HT-29 (cell line): ENCODE measurements at regions not wholly inside any gene's neighbourhood (a gene's known extent, or its start where the extent isn't known, plus 50 kb on each side); places are given as distances from the start of the nearest gene placed in this dataset.
"Not testable (repeated sequence)": the region's sequence is repeated elsewhere in the genome, so short reads cannot be mapped to it uniquely, and the experiment has no call there.

ENCODE experiments used
- DNase-seq: peaks from one replicate; pipeline ENCODE4 v3.0.0-alpha.2; 2015; ENCODE audit warnings: low spot score

DNA sequence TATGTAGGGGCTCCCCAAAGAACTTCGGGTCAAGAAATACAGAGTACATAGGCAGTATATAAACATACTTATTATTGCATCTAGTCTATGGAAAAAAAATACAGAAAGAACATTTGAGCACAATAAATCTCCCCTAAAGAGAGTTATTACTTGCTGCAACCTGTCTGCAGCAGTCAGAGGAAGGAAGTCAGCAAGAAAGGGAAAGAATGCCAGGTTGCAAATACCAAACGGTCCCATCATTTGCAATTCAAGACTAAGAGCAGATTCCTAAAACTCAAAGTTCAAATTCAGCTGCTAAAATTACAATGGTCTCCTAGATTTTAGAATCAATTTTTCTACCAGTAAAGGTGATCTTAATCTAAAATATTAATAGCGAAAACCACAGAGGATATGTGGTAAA lies 236.2 kb upstream of the NUDT6 start:
- no peak for DNase-seq

GRCh38 chr4:123159479-123159878 lies 237.1 kb upstream of the NUDT6 start:
- no peak for DNase-seq

GRCh38 chr4:123162859-123163258 lies 233.7 kb upstream of the SPRY1 start:
- DNase-seq, result no peak

DNA sequence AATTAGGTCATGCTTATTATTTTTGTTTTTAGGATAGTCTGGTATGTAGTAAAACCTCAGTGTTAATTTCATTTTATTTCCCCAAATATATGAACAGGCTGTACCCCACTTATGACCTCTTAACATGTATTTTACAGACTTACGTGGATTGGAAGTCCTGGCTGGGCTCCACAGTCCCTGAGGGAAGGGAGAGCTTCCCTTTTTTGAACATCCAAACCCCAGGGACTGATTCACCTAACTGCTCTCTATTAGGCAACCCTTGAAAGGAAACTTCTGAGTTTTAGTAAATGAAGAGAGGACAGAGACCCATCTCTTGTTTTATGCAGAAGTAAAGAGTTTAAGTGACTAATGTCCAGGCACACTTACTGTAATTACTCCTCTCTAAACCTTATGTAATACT lies 233.1 kb upstream of the SPRY1 start:
- DNase-seq, result no peak

DNA sequence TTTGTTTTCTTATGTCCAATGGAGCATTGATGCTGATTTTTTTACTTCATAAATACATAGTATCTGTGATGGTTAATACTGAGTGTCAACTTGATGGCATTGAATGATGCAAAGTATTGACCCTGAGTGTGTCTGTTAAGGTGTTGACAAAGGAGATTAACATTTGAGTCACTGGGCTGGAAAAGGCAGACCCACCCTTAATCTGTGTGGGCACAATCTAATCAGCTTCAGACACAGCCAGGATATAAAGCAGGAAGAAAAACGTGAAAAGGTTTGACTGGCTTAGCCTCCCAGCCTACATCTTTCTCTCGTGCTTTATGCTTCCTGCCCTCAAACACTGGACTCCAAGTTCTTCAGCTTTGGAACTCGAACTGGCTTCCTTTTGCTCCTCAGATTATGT lies 230.6 kb upstream of the SPRY1 start:
- DNase-seq, result peak; percentile 2

GRCh38 chr4:123167931-123168330 lies 228.7 kb upstream of the SPRY1 start:
- no peak for DNase-seq

DNA sequence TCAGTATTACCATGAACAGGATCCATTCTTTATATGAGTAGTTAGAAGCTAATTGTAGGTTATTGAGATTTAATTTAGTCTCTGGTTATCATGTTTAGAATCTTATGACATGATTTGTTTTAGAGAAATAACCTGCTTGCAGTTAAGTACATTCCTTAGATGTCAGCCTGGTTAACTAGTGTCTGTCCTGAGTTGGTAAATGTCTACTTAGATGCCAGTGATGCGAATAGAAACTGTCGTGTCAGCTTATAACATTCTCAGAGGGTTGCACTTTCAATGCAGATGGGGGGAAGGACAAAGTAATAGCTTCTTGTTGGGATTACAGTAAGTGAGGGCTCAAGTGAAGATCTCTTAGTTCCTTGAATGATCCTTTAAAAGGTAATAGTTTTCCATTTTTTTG lies 227.8 kb upstream of the SPRY1 start:
- no peak for DNase-seq

DNA sequence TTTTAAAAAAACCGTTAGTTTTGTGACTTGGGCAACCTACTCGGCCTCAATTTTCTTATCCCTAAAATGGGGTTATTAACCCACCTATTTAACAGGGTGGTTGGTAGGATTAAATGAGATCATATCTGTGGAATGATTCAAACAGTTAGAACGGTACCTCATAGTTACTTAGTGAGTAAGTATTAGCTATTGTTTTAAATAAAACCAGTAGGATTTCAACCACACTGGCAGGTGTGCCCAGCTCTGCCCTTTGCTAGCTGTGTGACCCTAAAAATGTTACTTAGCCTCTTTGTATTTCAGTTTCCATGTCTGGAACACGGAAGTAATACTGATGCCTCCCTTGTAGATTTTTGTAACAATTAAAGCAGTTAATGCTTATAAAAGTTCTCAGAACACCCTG lies 225.8 kb upstream of the SPRY1 start:
- DNase-seq, result no peak

DNA sequence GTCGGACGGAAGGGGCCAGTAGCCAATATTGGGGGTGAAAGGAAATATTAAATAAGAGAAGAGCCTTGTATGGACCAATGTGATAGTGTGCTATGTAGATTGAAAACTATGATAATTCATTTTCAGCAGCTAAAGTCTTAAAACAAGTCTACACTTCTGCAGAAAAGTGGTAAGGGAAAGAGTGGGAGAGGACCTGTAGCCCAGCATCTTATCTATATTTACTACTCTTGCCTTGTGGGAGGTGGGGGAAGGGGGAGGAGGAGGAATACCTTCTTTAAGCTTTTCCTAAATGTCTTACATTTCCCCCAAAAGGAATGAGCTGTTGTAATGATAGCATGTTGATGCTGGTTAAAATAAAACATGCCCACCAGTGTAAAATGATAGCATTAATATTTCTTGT lies 220.0 kb upstream of the SPRY1 start:
- no peak for DNase-seq

DNA sequence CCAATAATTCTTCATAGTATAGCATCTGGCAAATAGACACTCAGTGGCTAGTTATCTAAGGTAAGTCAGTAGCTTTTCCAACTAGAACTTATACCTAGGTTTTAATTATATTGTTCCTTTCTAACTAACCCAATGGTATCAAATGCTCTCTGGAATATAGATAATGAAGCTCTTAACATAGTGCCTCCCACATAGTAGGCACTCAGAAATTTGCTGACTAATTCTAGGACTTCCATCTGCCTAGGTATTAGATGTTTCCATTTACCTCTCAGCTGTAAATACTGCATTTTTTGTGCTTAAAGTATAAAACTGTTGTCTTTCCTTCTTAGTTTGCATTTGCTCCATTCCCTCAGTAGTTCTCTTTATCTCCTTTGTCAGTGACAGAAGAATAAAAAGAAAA lies 214.3 kb upstream of the SPRY1 start:
- DNase-seq, result no peak

GRCh38 chr4:123183308-123183707 lies 213.3 kb upstream of the SPRY1 start:
- no peak for DNase-seq

GRCh38 chr4:123183754-123184153 lies 212.8 kb upstream of the SPRY1 start:
- not testable (repeated sequence) for DNase-seq

DNA sequence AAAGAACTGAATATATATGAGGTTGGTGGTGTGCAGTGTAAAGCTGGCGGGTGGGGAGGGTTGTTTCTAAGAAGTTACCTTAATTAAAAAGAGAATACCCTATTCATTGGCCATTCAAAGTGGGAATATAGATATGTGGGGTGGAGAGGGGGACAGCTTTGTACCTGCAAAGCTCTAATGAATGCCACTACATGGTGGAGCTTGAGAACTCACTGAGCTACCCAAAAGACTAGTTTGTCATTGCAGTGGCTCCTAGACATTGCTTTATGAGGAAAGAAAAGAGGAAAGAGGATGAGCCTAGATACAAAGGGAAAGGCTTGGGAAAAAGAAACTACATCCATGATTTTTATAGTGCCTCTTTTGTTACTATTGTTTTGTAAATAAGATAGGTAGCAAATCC lies 209.9 kb upstream of the SPRY1 start:
- DNase-seq, result no peak

- no peak for DNase-seq
Observed at GRCh38 chr4:123190176-123190575, 206.4 kb upstream of the SPRY1 start.

DNA sequence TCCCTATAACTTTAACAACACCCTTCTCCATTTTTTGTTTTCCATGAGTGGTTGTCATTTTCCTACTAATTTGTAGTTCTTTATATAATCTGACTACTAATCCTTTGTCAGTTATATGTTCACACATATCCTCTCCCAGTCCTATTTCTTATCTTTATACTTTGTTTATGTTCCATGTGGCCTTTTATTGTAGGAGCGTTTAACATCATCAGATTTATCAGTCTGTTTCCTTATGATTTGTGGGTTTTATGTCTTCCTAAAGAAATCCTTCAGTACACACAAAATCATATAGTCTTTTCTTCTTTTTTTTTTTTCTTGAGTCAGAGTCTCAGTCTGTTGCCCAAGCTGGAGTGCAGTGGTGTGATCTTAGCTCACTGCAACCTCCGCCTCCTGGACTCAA lies 204.9 kb upstream of the SPRY1 start:
- DNase-seq, result no peak

GRCh38 chr4:123193802-123194367 lies 202.7 kb upstream of the SPRY1 start:
- DNase-seq, result no peak

DNA sequence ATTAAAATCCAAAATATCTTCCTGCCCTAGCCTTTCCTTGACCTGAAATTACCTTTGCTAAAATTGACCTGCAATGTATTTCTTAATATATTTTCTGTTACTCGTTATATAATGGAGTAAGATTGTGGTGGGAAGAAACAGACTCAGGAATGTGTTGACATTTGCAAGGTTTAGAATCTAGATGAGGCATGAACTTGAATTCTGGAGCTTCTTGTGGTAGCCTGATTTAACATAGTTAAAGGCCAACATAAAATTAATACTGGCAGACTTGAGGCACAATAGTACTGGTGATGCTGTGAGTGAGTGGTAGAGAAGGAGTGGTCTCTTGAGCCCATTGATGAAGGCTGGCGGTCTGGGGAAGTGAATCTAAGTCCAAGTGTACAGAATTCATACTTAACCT lies 197.9 kb upstream of the SPRY1 start:
- no peak for DNase-seq

DNA sequence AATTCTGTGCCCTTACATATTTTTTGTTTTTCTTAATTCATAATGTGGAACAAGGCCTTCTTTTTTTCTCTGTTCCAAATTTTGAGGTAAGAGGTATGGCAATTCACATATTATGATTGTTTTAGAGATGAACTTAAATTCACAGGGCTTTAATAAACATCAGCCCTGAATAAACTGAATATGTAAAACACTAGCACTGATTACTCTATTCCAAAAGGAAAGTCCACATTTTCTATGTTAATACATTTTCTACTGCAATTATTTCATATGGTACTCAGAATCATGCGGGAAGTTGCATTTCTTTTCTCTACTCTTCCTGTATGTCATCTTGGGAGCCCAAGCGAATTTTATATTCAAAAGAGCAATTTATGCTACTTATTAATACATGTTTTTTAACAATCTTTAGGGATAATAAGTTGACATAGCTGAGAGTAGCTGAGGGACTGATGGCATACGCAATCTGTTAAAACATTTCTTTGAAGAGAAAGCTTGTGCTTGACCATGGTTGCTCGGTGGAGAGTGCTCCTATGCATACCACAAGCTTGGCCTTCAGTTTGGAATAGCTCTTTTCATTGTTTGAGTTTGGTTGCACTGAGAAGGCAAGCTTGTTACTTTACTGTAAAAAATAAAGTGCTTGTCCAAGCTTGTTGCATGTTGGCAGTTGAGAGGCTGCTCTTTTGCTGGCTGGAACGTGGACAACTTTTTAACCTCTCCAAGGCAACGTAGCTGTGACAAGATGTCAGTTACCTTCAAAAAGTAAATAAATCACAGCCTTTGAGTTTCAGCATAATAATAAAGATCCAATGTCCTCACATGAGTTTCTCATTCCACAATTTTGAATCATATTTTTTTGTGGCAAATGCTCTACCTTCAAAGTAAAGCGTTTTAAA lies 196.3 kb upstream of the SPRY1 start:
- no peak for DNase-seq

DNA sequence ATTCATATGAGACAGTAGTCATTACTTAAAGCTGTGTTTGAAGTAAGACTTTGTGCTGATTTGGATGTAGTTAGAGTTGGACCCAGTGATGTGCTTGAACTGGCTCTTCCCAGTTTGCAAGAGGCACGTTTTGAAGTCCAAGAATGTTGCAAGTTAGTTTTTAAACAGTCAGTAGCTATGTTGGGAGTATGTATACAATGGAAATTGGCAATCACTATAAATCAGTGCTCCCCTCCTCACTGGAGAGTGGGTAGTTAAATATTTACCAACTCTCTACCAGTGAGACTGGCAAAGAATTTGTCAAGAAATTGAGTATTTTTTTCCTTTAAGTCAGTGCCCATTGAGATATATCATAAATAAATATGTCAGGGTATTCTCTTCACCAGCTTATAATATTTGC lies 191.9 kb upstream of the SPRY1 start:
- no peak for DNase-seq

DNA sequence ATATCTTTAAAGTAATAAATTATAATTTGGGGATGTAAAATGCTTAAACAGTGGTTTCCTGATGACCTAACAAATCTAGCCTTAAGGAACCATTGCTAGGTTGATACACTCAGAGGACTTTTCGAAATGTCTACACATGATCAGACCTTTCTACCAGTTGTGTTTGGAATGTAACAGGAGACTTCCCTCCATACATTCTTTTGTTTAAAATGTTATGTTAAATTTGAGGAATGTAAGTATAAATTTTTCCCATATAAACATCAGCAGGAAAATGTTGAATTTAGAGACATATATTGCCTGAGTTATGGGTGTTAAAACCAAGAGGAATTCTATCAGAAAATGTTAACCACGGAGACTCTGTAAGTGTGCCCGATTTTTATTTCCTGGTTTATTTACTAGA lies 190.6 kb upstream of the SPRY1 start:
- no peak for DNase-seq

- no peak for DNase-seq
Observed at GRCh38 chr4:123209436-123209835, 187.2 kb upstream of the SPRY1 start.

GRCh38 chr4:123215536-123215935 lies 181.1 kb upstream of the SPRY1 start:
- DNase-seq, result no peak

DNA sequence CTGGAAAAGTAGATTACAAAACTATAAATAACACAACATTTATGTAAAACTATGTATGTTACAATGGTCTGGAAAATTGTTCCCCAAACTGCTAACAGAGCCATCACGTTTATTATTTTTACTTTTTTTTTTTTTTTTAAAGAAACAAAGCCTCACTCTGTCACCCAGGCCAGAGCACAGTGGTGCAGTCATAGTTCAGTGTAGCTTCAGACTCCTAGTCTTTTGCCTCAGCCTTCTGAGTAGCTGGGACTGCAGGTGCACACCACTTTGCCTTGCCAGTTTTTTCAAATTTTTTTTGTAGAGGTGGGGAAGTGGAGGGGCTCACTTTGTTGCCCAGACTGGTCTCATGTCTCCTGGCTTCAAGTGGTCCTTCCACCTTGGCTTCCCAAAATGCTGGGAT lies 180.1 kb upstream of the SPRY1 start:
- no peak for DNase-seq

- DNase-seq, result no peak
Observed at GRCh38 chr4:123216946-123217345, 179.6 kb upstream of the SPRY1 start.
